Heart left ventricle (tissue), 16 donors: ENCODE measurements at regions not wholly inside any gene's neighbourhood (a gene's known extent, or its start where the extent isn't known, plus 50 kb on each side); places are given as distances from the start of the nearest gene placed in this dataset.

ENCODE experiments used
- ATAC-seq, 4 donors: fragments of 200-7000 bp; cut with Tn5 transposase; one replicate each; pipeline ENCODE4 v1.9.1; 2020 to 2022; ENCODE audit warnings: moderate library complexity in 4 of 4, mild to moderate bottlenecking in 3 of 4, moderate number of reproducible peaks in 1 of 4
- DNase-seq, 5 donors: peaks; one replicate each; pipeline ENCODE4 v3.0.0-alpha.2; 2020
- H3K27ac ChIP-seq, 12 donors: fragments of 200-600 bp; sonication (generic) in 4 of 12; one replicate each; pipeline versions ENCODE4 v1.5.0 to v1.8.0; 2016 to 2022; ENCODE audit warnings: mild to moderate bottlenecking in 2 of 12
- H3K27me3 ChIP-seq, 9 donors: fragments of 200-600 bp; sonication (generic) in 2 of 9; one replicate each; pipeline versions ENCODE4 v1.5.1 to v1.8.0; 2016 to 2022; ENCODE audit warnings: mild to moderate bottlenecking in 3 of 9
- H3K36me3 ChIP-seq, 9 donors: fragments of 200-600 bp; sonication (generic) in 2 of 9; one replicate each; pipeline versions ENCODE4 v1.5.0 to v1.8.0; 2018 to 2022; ENCODE audit warnings: mild to moderate bottlenecking in 2 of 9
- H3K4me1 ChIP-seq, 12 donors: fragments of 200-600 bp; sonication (generic) in 4 of 12; one replicate each; pipeline versions ENCODE4 v1.5.0 to v1.8.0; 2016 to 2022; ENCODE audit warnings: mild to moderate bottlenecking in 3 of 12
- H3K4me3 ChIP-seq, 12 donors: fragments of 200-600 bp; sonication (generic) in 4 of 12; one replicate each; pipeline versions ENCODE4 v1.5.0 to v1.8.0; 2017 to 2022; ENCODE audit warnings: mild to moderate bottlenecking in 9 of 12, moderate library complexity in 4 of 12
- H3K9me3 ChIP-seq, 12 donors: fragments of 200-600 bp; sonication (generic) in 4 of 12; one replicate each; pipeline versions ENCODE4 v1.5.0 to v1.8.0; 2016 to 2022; ENCODE audit warnings: mild to moderate bottlenecking in 1 of 12
- POLR2A ChIP-seq, 2 donors: fragments of 450-650 bp; IDR thresholded peaks; one replicate each; pipeline ENCODE4 v1.6.1; 2017; ENCODE audit warnings: antibody characterized with exemption in 2 of 2, mild to moderate bottlenecking in 2 of 2, moderate library complexity in 2 of 2
- WGBS, 4 donors: extraction: QIAGEN DNeasy Blood & Tissue Kit in 2 of 4; methylation state at CpG; one replicate each; pipeline versions ENCODE4 v1.1.5 to v1.1.7; 2013 to 2018; 5-methylcytosine and 5-hydroxymethylcytosine counted together
- intact Hi-C, 10 donors: fragments of 100-400 bp; cut with DNase I; formaldehyde crosslinking; loops; one replicate each; pipeline versions ENCODE4 v1.11.1 to v1.14.2; 2022
- TF ChIP-seq, protein P1 (sequence below), 12 donors: fragments of 200-600 bp; sonication (generic) in 4 of 12; IDR thresholded peaks; one replicate each; pipeline versions ENCODE4 v1.5.0 to v1.8.0; 2018 to 2022; ENCODE audit warnings: antibody characterized with exemption in 12 of 12, mild to moderate bottlenecking in 5 of 12
- donor health status: ischemic (EF 13 %, LVEDD 7.1; RV severe dilation, severe dysfunction).
- donor health status: healthy with polysubstance abuse.
- donor health status: DM: no; HTN: yes; CAD: no.
- donor health status: DM: no; HTN: no; CAD: no.
- donor health status: ischemic (EF 25% LVEDD 6.9; RV normal size, moderate dysfunction).
- donor health status: ischemic (EF 25% LVEDD 5.7; RV mildly dilated, moderate dysfunction).
- donor health status: healthy.
- donor health status: DM: yes; HTN: yes; CAD: no.
- donor health status: ischemic (EF 35%, LVEDD 5.7; RV mildly dilated, moderate dysfunction).
- donor health status: nonischemic (EF 11% LVEDD 7.7; RV severe dilation, severe dysfunction).
- donor health status: DM: yes; HTN: yes; CAD: no.
- donor health status: PGD.
- donor health status: ischemic (EF 29% LVEDD 5.4; RV normal size, mild dysfunction).
- donor health status: nonischemic (EF 23%, LVEDD 6.1; RV moderate dilation, normal function).

GRCh38 chr9:86598411-86599239 is 244.4 kb upstream of the TUT7 start:
- Histone ChIP-seq H3K36me3 (no peaks in the 10 kb centered on the region), H3K4me3 (no peak overlapping the region), H3K27me3 (no peaks in the 10 kb centered on the region), H3K4me1 (peaks cover 0 to 29% (median 10%) of the 10 kb centered on the region in 12 donors), H3K9me3 (peaks cover 0 to 4% (median 0%) of the 10 kb centered on the region in 12 donors), H3K27ac (peak overlapping the region in 2 of 12 donors; percentile 18 to 19)
- intact Hi-C loops = no loop called here
- 64 to 69% (median 67%) methylated on average over 10 of the region's 10 CpGs for WGBS, 4 donors
- ATAC-seq (peak; percentile 47 to 70 (median 60)), DNase-seq (peak in 1 of 5 donors; percentile 43)
- TF ChIP-seq, protein P1, sequence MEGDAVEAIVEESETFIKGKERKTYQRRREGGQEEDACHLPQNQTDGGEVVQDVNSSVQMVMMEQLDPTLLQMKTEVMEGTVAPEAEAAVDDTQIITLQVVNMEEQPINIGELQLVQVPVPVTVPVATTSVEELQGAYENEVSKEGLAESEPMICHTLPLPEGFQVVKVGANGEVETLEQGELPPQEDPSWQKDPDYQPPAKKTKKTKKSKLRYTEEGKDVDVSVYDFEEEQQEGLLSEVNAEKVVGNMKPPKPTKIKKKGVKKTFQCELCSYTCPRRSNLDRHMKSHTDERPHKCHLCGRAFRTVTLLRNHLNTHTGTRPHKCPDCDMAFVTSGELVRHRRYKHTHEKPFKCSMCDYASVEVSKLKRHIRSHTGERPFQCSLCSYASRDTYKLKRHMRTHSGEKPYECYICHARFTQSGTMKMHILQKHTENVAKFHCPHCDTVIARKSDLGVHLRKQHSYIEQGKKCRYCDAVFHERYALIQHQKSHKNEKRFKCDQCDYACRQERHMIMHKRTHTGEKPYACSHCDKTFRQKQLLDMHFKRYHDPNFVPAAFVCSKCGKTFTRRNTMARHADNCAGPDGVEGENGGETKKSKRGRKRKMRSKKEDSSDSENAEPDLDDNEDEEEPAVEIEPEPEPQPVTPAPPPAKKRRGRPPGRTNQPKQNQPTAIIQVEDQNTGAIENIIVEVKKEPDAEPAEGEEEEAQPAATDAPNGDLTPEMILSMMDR (IDR thresholded peaks at IDR 0.05) = no peak
- no peak for TF ChIP-seq POLR2A (IDR thresholded peaks at IDR 0.05)

DNA sequence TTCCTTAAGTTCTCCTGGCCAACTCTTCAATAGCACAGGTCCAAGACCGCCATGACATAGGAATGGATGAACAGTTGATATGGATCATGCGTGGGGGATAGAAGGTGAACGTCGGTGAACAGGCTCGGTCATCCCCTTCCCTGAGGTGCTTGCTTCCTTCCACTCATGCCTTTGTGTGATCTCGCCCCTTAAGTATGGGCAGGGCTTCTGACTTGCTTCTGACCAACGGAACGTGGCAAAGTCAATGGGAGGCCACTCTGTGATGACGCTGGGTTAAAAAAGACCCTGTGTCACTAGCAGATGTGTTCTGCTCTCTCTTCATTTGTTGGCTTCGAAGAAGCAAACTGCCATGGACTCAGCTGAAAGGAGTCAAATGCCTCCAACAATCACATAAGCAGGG is 240.5 kb upstream of the TUT7 start:
- no peak for DNase-seq
- H3K36me3 ChIP-seq = no peaks in the 10 kb centered on the region
- peaks cover 0 to 4% (median 0%) of the 10 kb centered on the region in 12 donors for H3K9me3 ChIP-seq
- no peak overlapping the region for H3K4me3 ChIP-seq
- WGBS, 4 donors = 83 to 92% (median 90%) methylated on average over 10 of the region's 10 CpGs
- TF ChIP-seq, protein P1 (IDR thresholded peaks at IDR 0.05) = no peak
- TF ChIP-seq POLR2A (IDR thresholded peaks at IDR 0.05) = no peak
- H3K4me1 ChIP-seq = peaks cover 0 to 19% (median 5%) of the 10 kb centered on the region in 12 donors
- no peaks in the 10 kb centered on the region for H3K27me3 ChIP-seq
- H3K27ac ChIP-seq = no peak overlapping the region
- intact Hi-C loops = no loop called here
- ATAC-seq = no peak

- Histone ChIP-seq H3K27ac (no peak overlapping the region), H3K9me3 (no peaks in the 10 kb centered on the region), H3K4me1 (no peaks in the 10 kb centered on the region), H3K36me3 (no peaks in the 10 kb centered on the region), H3K4me3 (no peak overlapping the region), H3K27me3 (no peaks in the 10 kb centered on the region)
- TF ChIP-seq, protein P1 (IDR thresholded peaks at IDR 0.05) = no peak
- no peak for TF ChIP-seq POLR2A (IDR thresholded peaks at IDR 0.05)
- DNase-seq = no peak
- WGBS, 4 donors = 78 to 92% (median 86%) methylated on average over 4 of the region's 4 CpGs
- peak in 1 of 4 donors; percentile 49 for ATAC-seq
- intact Hi-C loops = no loop called here
Measured at GRCh38 chr9:86591472-86591871, 237.3 kb upstream of the TUT7 start.

GRCh38 chr9:86589730-86590129 is 235.5 kb upstream of the TUT7 start:
- Histone ChIP-seq H3K9me3 (no peaks in the 10 kb centered on the region), H3K27ac (no peak overlapping the region), H3K27me3 (no peaks in the 10 kb centered on the region), H3K36me3 (no peaks in the 10 kb centered on the region), H3K4me1 (peaks cover 0 to 7% (median 0%) of the 10 kb centered on the region in 12 donors), H3K4me3 (no peak overlapping the region)
- no peak for DNase-seq
- 92 to 94% (median 92%) methylated on average over 11 of the region's 11 CpGs for WGBS, 4 donors
- intact Hi-C loops = no loop called here
- TF ChIP-seq, protein P1 (IDR thresholded peaks at IDR 0.05) = no peak
- no peak for TF ChIP-seq POLR2A (IDR thresholded peaks at IDR 0.05)
- no peak for ATAC-seq
